GM18873 (cell line): ENCODE measurements at regions not wholly inside any gene's neighbourhood (a gene's known extent, or its start where the extent isn't known, plus 50 kb on each side); places are given as distances from the start of the nearest gene placed in this dataset.

Source experiments
- ATAC-seq: cut with Tn5 transposase; IDR thresholded peaks from one replicate; pipeline ENCODE4 v1.9.1; 2021; ENCODE audit warnings: mild to moderate bottlenecking, moderate library complexity, moderate number of reproducible peaks; ENCODE audit not compliant: unreplicated experiment, low FRiP score

DNA sequence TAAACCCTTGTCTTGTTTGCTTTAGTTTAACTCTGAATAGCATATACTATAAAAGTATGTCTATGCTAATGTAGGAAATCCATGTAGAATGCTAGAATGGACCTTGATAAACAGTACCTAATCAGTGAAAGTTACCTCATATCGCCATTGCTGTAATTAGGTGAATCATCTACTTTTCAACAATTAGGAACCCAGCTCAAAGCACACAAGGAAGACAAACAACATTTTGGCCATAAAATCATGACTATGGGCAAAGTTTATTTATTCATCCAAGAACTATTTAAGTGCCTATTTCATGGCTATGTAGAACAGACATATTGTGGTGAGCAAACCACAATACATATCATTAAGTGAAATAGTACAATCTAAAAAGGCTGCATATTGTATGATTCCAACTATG lies 1043.2 kb downstream of the BRINP3 start:
- ATAC-seq, result no peak

DNA sequence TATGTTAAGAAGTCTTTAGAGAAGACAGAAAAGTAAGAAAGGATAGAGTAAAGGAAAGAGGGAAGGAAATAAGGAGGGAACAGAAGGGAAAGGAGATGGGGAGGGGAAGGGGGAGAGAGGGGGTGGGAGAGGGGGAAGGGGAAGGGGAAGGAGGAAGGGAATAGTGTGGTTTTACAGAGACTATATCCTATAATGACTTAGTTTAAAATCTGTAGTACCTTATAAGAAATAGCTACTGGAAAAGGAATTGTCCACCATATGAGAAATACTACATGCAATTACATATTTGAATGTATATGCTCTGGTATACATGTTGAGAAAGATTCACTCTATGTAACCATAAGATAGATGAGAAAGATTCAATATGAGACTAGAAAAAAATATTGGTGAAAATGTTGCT lies 1042.3 kb downstream of the BRINP3 start:
- no peak for ATAC-seq

- ATAC-seq, result no peak
Observed at GRCh38 chr1:189438808-189439207, 1038.9 kb downstream of the BRINP3 start.

GRCh38 chr1:189463166-189463565 lies 1014.5 kb downstream of the BRINP3 start:
- no peak for ATAC-seq

- no peak for ATAC-seq
Observed at GRCh38 chr1:189496768-189497167, 980.9 kb downstream of the BRINP3 start.

- no peak for ATAC-seq
Observed at GRCh38 chr1:189499736-189500135, 977.9 kb downstream of the BRINP3 start.

- no peak for ATAC-seq
Observed at GRCh38 chr1:189500778-189501177, 976.9 kb downstream of the BRINP3 start.

DNA sequence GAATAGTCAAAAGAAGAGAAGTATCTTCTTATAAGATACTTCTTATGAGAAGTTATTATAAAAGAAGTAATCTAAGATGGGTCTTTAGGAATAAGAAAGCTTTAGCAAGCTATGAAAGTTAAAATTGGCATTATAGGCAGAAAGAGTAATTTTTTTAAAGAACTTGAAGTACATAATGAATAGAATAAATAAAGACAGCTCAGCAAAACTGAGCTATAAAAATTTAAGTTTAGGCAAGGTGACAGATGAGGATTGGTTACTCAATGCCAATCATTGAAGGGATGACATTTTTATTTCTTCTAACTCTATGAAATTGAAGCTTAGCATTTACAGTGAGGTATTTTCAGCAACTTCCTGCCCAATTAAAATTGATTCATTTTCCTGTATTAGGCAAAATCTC lies 966.8 kb downstream of the BRINP3 start:
- no peak for ATAC-seq

DNA sequence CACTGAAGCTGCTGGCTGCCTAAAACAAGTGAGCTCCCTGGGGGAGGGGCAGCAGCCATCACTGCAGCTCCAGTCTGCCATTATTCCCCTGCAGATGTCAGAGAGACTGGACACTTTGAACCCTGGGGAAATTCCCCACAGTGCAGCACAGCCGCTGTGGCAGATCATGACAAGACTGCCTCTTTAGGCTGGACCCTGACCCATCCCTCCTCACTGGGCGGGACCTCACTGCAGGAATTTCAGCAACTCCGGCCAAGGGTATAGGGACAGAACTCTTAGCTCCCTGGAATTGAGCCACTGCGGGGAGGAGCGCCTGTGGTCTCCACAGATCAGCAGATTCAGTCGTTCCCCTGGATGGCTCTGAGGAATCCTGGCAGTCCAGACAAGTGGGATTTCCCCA lies 964.6 kb downstream of the BRINP3 start:
- ATAC-seq, result no peak

DNA sequence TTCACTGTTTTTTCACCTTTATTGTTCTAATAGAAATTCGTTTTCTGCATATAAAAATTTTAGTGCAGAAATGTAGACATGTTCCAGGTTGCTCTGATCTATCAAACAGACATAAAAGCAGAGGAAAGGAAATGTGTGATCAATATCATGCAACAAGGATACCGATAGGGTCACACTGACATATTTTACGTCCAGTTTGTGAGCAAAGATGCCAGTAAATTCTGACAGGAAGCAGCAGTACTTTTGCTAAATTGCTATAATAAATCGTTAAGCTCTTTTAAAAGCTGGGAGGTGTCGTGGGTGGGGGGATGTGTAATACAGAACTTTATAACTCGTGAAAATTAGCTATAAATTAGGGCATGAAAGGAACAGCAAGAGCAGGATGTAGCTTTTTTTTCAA lies 955.2 kb downstream of the BRINP3 start:
- ATAC-seq, result no peak

GRCh38 chr1:189524501-189524900 lies 953.2 kb downstream of the BRINP3 start:
- no peak for ATAC-seq

- ATAC-seq, result no peak
Observed at GRCh38 chr1:189530162-189530561, 947.5 kb downstream of the BRINP3 start.

GRCh38 chr1:189538271-189538670 lies 939.4 kb downstream of the BRINP3 start:
- ATAC-seq, result no peak

GRCh38 chr1:189550498-189550897 lies 927.2 kb downstream of the BRINP3 start:
- no peak for ATAC-seq

DNA sequence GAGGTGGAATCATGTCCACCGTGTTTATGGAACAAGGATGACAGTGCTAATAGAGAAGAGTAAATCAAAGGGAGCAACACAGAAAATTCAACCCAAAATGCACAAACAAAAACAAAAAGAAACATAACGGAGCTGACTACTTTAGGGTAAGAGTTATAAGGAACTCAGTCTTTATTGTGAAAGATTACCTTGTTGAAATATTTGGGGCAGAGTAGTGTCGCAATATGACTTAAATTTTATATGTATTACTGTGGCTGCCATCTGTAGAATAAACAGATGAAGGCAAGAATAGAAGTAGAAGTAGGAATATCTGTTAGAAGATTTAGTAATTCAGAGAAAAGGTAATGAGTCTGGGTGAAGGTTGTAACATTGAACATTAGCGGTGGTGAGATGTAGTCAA lies 913.9 kb downstream of the BRINP3 start:
- ATAC-seq, result no peak

DNA sequence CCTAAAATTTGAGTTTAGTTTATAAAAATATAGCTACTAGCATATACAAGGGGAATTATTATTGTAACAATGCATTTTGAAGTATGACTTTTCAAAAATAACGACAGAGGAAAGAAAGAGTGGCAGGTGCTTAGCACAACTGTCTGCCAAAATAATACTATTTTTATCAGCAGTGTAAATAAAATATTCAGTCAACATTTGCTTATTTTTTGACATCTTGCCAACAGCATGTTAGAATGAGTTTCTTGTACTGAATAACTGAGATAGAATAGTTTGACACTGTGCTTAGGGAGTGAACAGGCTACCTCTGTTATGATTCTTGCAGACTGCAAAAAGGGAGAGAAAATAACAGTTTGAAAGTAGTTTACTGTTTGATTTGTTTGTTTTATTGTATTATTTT lies 909.8 kb downstream of the BRINP3 start:
- ATAC-seq, result no peak

DNA sequence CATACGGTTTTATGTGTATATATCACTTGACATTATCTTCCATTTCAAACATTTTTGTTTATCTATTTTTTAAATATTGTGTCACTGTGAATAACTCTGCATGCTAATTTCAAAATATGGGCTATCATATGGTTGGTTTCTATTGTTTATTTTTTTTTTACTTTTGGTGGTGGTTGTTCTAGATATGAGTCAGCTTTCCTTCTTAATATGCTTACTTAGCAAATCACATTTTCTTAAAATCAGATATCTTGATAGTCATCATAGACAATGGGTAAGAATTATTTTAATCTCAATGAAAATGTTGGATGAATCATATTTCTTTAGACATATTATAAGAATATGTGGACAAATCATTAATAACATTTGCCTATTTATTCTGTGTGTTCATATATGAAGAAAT lies 881.5 kb downstream of the BRINP3 start:
- no peak for ATAC-seq

DNA sequence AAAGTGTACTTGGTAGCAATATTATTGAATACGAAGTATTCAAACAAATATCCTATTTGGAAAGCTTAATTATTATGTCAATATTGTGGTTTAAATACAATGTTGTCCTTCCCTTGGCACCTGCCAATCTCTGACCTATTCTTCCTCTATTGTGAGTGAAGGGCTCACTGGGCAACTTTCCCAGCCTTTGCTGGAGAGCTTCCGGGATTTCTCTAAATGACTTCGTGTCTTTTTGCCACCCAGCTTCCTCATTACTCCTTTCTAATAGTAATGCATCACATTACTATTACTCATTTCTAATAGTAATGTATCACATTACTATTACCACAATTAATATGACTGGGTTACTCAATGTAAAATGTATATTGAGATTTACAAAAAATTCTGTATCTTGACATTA lies 880.6 kb downstream of the BRINP3 start:
- no peak for ATAC-seq

DNA sequence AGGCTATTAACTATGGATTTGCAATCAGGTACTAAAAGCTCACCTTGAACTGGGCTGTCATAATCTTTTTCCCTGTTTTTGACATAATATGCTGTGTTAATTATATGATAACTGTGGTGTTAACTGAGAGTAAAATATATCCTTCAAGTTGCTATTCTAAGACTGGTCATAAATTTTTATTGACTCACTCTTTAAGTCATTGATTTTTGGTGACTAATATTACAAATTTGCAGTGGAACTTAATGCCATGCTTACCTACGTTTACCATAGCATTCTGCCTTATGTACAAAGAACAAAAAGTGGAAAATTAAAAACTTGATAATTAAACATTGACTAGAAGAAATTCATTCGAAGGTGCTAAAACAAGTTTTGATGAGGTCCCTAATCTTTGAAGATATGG lies 872.4 kb downstream of the BRINP3 start:
- ATAC-seq, result no peak

GRCh38 chr1:189606047-189606446 lies 871.6 kb downstream of the BRINP3 start:
- ATAC-seq, result no peak

DNA sequence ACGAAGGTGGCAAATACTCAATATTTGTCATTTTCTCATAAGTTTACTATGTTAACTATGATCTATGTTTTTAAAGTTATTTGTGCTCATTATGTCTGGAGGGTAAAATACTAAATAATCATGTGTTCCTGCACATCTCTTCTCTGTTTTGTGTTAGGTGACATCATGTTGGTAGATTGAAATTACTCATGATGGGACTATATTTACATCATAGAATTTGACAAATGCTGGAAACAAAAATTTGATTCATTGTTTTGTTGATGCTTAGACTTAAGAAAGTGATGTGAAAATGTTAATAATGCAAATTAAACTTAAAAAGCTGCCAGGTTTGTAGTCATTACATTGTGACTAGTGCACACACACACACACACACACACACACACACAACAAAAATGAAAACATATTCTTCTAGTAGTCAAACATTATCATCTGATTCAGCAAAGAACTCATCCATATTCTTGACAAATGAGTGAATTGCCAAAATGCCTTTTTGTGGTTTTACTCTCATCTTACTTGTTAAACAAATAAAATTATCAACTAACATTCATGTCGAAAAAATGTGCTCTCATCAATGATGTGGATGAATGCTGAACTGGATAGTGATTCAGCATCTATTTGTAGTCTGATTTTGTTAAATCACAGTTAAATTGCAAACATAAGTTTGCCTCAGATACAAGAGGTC lies 870.7 kb downstream of the BRINP3 start:
- no peak for ATAC-seq

DNA sequence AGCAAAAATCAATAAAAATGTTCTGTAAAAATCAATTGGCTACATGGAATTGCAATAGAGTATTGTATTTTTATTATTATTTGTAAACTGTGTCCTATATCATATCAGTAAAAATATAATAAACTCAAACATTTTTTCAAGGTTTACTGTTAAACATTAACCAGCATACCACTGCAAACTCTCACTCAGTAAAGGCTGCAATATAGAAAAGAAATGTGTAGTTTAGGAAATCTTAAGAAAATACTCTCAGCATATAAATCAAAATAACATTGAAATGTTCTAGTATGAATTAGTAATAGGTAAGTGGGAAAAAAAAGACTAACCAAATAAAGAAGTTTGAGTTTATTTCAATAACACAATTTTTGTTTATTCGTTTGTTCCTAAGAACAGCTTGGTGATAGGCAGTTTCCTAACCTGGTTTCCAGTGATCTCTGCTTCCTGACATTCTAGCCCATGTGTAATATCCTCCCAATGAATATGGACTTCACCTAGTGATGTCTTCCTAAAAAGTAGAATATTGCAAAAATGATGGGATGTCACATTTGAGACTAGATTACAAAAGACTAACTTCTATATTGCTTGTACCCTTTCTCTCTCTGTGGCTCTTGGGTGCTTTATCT lies 870.1 kb downstream of the BRINP3 start:
- ATAC-seq, result no peak
